IPS-15b (cell line): ENCODE measurements at regions not wholly inside any gene's neighbourhood (a gene's known extent, or its start where the extent isn't known, plus 50 kb on each side); places are given as distances from the start of the nearest gene placed in this dataset.
"Not testable (repeated sequence)": the region's sequence is repeated elsewhere in the genome, so short reads cannot be mapped to it uniquely, and the experiment has no call there.

ENCODE experiments used
- H3K27me3 ChIP-seq: one replicate; pipeline ENCODE4 v1.6.1; 2013; ENCODE audit warnings: low read length; ENCODE audit not compliant: control insufficient read depth, insufficient read depth
- H3K36me3 ChIP-seq: one replicate; pipeline ENCODE4 v1.6.1; 2013; ENCODE audit warnings: low read length; ENCODE audit not compliant: control insufficient read depth, insufficient read depth
- H3K4me1 ChIP-seq: one replicate; pipeline ENCODE4 v1.6.1; 2013; ENCODE audit warnings: mild to moderate bottlenecking, low read length; ENCODE audit not compliant: control insufficient read depth, insufficient read depth
- H3K4me3 ChIP-seq: one replicate; pipeline ENCODE4 v1.5.1; 2013; ENCODE audit warnings: low read depth, low read length
- H3K9ac ChIP-seq: one replicate; pipeline ENCODE4 v1.6.1; 2013; ENCODE audit warnings: low read depth, mild to moderate bottlenecking, low read length
- H3K9me3 ChIP-seq: one replicate; pipeline ENCODE4 v1.6.1; 2013; ENCODE audit warnings: mild to moderate bottlenecking, low read length; ENCODE audit not compliant: control insufficient read depth, insufficient read depth

GRCh38 chrX:63409934-63410333 lies 58.8 kb upstream of the SPIN4 start:
- H3K36me3 ChIP-seq, H3K9me3 ChIP-seq, H3K4me3 ChIP-seq, H3K9ac ChIP-seq, H3K27me3 ChIP-seq, H3K4me1 ChIP-seq: not testable (repeated sequence)

- Histone ChIP-seq H3K36me3 (no peaks in the 10 kb centered on the region), H3K4me1 (peaks cover 9% of the 10 kb centered on the region), H3K4me3 (no peak overlapping the region), H3K9me3 (peaks cover 9% of the 10 kb centered on the region), H3K27me3 (no peaks in the 10 kb centered on the region), H3K9ac (no peak overlapping the region)
Observed at GRCh38 chrX:63408050-63408449, 56.9 kb upstream of the SPIN4 start.

GRCh38 chrX:63404332-63404731 lies 53.2 kb upstream of the SPIN4 start:
- Histone ChIP-seq H3K36me3 (no peaks in the 10 kb centered on the region), H3K4me1 (peaks cover 9% of the 10 kb centered on the region), H3K27me3 (no peaks in the 10 kb centered on the region), H3K9ac (no peak overlapping the region), H3K4me3 (no peak overlapping the region), H3K9me3 (peaks cover 9% of the 10 kb centered on the region)

GRCh38 chrX:63402106-63402505 lies 51.0 kb upstream of the SPIN4 start:
- Histone ChIP-seq H3K9me3 (peaks cover 9% of the 10 kb centered on the region), H3K4me1 (no peaks in the 10 kb centered on the region), H3K36me3 (no peaks in the 10 kb centered on the region), H3K27me3 (no peaks in the 10 kb centered on the region), H3K9ac (no peak overlapping the region), H3K4me3 (no peak overlapping the region)
